ENCODE measurements at regions not wholly inside any gene's neighbourhood (a gene's known extent, or its start where the extent isn't known, plus 50 kb on each side); places are given as distances from the start of the nearest gene placed in this dataset.

- no peak for DNase-seq (ENCODE audit: extremely low spot score)
- 0% methylated on average over 1 of the region's 12 CpGs for WGBS
These were observed 198.1 kb downstream of the C9orf50 start for GRCh38 chr9:129422843-129423192.

GRCh38 chr9:129422032-129422842, 198.7 kb downstream of the C9orf50 start:
- DNase-seq (ENCODE audit: extremely low spot score), result no peak
- H3K4me1 ChIP-seq, result peaks cover 5 to 24% (median 16%) of the 10 kb centered on the region in 4 donors
- H3K27ac ChIP-seq (replicated peaks in 1 of 4), result no peak overlapping the region
- no peaks in the 10 kb centered on the region for H3K9me3 ChIP-seq
- WGBS, result 81% methylated on average over 4 of the region's 11 CpGs
- no peak for TF ChIP-seq EP300 (IDR thresholded peaks at IDR 0.05)
- intact Hi-C loops (cut with DNase I), result no loop called here
- no peaks in the 10 kb centered on the region for H3K27me3 ChIP-seq
- no peak overlapping the region for H3K4me3 ChIP-seq
- no peaks in the 10 kb centered on the region for H3K36me3 ChIP-seq

More at GRCh38 chr9:129422843-129423192, 198.1 kb downstream of the C9orf50 start:
- no peak overlapping the region for H3K4me3 ChIP-seq
- intact Hi-C loops (cut with DNase I), result no loop called here
- no peaks in the 10 kb centered on the region for H3K9me3 ChIP-seq
- peak overlapping the region in 1 of 4 donors; percentile 3 for H3K27ac ChIP-seq (replicated peaks in 1 of 4)
- no peaks in the 10 kb centered on the region for H3K36me3 ChIP-seq
- no peaks in the 10 kb centered on the region for H3K27me3 ChIP-seq
- TF ChIP-seq POLR2A (IDR thresholded peaks at IDR 0.05; ENCODE audit: low read depth) (no peak), POLR2AphosphoS5 (IDR thresholded peaks at IDR 0.05) (no peak), EP300 (IDR thresholded peaks at IDR 0.05) (no peak), CTCF (IDR thresholded peaks at IDR 0.05) (no peak)
- peaks cover 5 to 24% (median 16%) of the 10 kb centered on the region in 4 donors for H3K4me1 ChIP-seq

- H3K36me3 ChIP-seq, result no peaks in the 10 kb centered on the region
- 85% methylated on average over 29 of the region's 29 CpGs for WGBS
- H3K27me3 ChIP-seq, result no peaks in the 10 kb centered on the region
- no peaks in the 10 kb centered on the region for H3K9me3 ChIP-seq
- intact Hi-C loops (cut with DNase I), result no loop called here
- no peak overlapping the region for H3K4me3 ChIP-seq
- DNase-seq (ENCODE audit: extremely low spot score), result no peak
- no peak for TF ChIP-seq EP300 (IDR thresholded peaks at IDR 0.05)
- TF ChIP-seq CTCF (IDR thresholded peaks at IDR 0.05), result no peak
- TF ChIP-seq POLR2A (IDR thresholded peaks at IDR 0.05; ENCODE audit: low read depth), result no peak
- TF ChIP-seq POLR2AphosphoS5 (IDR thresholded peaks at IDR 0.05), result no peak
- H3K4me1 ChIP-seq, result peaks cover 5 to 29% (median 16%) of the 10 kb centered on the region in 4 donors
- H3K27ac ChIP-seq (replicated peaks in 1 of 4), result no peak overlapping the region
These were observed 199.5 kb downstream of the C9orf50 start for GRCh38 chr9:129421371-129421770.

GRCh38 chr9:129420721-129421120, 200.2 kb downstream of the C9orf50 start:
- H3K27ac ChIP-seq (replicated peaks in 1 of 4), result no peak overlapping the region
- H3K4me3 ChIP-seq, result no peak overlapping the region
- intact Hi-C loops (cut with DNase I), result no loop called here
- 95% methylated on average over 6 of the region's 10 CpGs for WGBS
- H3K9me3 ChIP-seq, result no peaks in the 10 kb centered on the region
- H3K4me1 ChIP-seq, result peaks cover 8 to 33% (median 16%) of the 10 kb centered on the region in 4 donors
- no peaks in the 10 kb centered on the region for H3K36me3 ChIP-seq
- no peak for DNase-seq (ENCODE audit: extremely low spot score)
- TF ChIP-seq CTCF (IDR thresholded peaks at IDR 0.05), result no peak
- no peak for TF ChIP-seq POLR2AphosphoS5 (IDR thresholded peaks at IDR 0.05)
- TF ChIP-seq EP300 (IDR thresholded peaks at IDR 0.05), result no peak
- TF ChIP-seq POLR2A (IDR thresholded peaks at IDR 0.05; ENCODE audit: low read depth), result no peak
- no peaks in the 10 kb centered on the region for H3K27me3 ChIP-seq

GRCh38 chr9:129419382-129419899, 201.5 kb downstream of the C9orf50 start:
- DNase-seq (ENCODE audit: extremely low spot score), result no peak
- WGBS, result 84% methylated on average over 7 of the region's 7 CpGs
- TF ChIP-seq EP300 (IDR thresholded peaks at IDR 0.05), result no peak
- no peak for TF ChIP-seq POLR2A (IDR thresholded peaks at IDR 0.05; ENCODE audit: low read depth)
- TF ChIP-seq CTCF (IDR thresholded peaks at IDR 0.05), result no peak
- no peak for TF ChIP-seq POLR2AphosphoS5 (IDR thresholded peaks at IDR 0.05)
- Histone ChIP-seq H3K27ac (replicated peaks in 1 of 4) (peak overlapping the region in 1 of 4 donors; percentile 4), H3K4me3 (no peak overlapping the region), H3K27me3 (no peaks in the 10 kb centered on the region), H3K9me3 (no peaks in the 10 kb centered on the region), H3K4me1 (peaks cover 18 to 43% (median 22%) of the 10 kb centered on the region in 4 donors), H3K36me3 (no peaks in the 10 kb centered on the region)
- intact Hi-C loops (cut with DNase I), result loop anchor here (5.0 kb wide), 1 partner anchor 38 kb away; no protein-coding TSS in a partner anchor

Measured in esophagus muscularis mucosa (tissue), 4 donors.